ENCODE measurements at regions not wholly inside any gene's neighbourhood (a gene's known extent, or its start where the extent isn't known, plus 50 kb on each side); places are given as distances from the start of the nearest gene placed in this dataset.

- TF ChIP-seq, protein P1, sequence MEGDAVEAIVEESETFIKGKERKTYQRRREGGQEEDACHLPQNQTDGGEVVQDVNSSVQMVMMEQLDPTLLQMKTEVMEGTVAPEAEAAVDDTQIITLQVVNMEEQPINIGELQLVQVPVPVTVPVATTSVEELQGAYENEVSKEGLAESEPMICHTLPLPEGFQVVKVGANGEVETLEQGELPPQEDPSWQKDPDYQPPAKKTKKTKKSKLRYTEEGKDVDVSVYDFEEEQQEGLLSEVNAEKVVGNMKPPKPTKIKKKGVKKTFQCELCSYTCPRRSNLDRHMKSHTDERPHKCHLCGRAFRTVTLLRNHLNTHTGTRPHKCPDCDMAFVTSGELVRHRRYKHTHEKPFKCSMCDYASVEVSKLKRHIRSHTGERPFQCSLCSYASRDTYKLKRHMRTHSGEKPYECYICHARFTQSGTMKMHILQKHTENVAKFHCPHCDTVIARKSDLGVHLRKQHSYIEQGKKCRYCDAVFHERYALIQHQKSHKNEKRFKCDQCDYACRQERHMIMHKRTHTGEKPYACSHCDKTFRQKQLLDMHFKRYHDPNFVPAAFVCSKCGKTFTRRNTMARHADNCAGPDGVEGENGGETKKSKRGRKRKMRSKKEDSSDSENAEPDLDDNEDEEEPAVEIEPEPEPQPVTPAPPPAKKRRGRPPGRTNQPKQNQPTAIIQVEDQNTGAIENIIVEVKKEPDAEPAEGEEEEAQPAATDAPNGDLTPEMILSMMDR (IDR thresholded peaks at IDR 0.05; ENCODE audit: low read depth, low read length, poor library complexity, severe bottlenecking), result no peak
- no peak for TF ChIP-seq EZH2phosphoT487 (IDR thresholded peaks at IDR 0.05; ENCODE audit: borderline replicate concordance, low read length)
Observed at GRCh38 chr11:42114927-42115326, 655.5 kb upstream of the LRRC4C start.

Data from DOHH2 (cell line).